ENCODE measurements at regions not wholly inside any gene's neighbourhood (a gene's known extent, or its start where the extent isn't known, plus 50 kb on each side); places are given as distances from the start of the nearest gene placed in this dataset.

DNA sequence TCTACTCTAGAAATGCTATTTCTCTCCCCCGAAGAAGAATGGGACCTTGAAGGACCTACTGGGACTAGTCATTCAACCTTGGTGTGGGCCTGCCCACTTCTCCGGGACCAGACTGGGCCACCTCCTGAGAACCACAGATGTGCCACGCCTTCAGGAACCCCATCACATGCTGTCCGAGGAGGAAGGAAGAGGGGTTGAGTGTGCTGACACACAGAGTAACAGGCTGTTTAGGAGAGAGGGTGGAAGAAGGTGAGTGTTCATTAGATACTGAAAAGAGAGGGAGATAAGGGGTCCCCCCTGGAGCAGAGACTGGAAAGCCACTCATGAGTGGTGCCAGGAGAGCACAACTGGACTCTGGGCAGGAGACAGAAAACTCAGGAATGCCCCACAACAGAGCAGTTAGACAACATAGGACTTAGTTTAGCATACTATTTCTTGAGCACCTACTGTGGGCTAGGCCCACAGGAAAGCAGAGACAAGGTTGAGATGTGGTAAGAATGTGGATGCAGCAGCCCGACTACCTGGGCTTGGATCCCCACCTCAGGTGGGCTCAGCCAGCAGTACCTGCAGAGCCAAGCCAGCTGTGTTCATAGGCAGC, 286.4 kb upstream of the NCKAP5 start:
- no peak for TF ChIP-seq POLR2A (IDR thresholded peaks at IDR 0.05; ENCODE audit: low read depth)
- no peak for TF ChIP-seq POLR2AphosphoS5 (IDR thresholded peaks at IDR 0.05)
- TF ChIP-seq, protein P1, sequence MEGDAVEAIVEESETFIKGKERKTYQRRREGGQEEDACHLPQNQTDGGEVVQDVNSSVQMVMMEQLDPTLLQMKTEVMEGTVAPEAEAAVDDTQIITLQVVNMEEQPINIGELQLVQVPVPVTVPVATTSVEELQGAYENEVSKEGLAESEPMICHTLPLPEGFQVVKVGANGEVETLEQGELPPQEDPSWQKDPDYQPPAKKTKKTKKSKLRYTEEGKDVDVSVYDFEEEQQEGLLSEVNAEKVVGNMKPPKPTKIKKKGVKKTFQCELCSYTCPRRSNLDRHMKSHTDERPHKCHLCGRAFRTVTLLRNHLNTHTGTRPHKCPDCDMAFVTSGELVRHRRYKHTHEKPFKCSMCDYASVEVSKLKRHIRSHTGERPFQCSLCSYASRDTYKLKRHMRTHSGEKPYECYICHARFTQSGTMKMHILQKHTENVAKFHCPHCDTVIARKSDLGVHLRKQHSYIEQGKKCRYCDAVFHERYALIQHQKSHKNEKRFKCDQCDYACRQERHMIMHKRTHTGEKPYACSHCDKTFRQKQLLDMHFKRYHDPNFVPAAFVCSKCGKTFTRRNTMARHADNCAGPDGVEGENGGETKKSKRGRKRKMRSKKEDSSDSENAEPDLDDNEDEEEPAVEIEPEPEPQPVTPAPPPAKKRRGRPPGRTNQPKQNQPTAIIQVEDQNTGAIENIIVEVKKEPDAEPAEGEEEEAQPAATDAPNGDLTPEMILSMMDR (IDR thresholded peaks at IDR 0.05): no peak

All from esophagus muscularis mucosa (tissue), 3 donors.